ENCODE measurements at regions not wholly inside any gene's neighbourhood (a gene's known extent, or its start where the extent isn't known, plus 50 kb on each side); places are given as distances from the start of the nearest gene placed in this dataset.

DNA sequence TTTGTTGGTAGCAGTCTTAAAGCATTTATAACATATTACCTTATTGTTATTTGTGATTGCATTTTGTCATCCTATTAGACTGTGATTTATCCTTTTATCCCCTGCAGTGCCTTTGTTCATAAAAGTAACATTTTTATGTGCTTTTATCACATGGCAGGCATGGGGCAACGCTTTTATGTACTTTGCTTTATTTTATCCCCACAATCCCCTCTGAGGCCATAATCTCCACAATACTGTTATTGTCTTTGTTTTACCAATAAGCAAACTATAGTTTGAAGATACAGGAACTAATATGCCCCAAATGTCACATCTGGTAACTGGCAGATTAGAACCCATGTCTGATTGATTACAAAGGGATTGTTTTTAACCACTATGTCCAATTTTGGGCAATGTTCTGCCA is 613.5 kb downstream of the REEP3 start:
- DNase-seq (ENCODE audit: low read depth in 1 of 2, low spot score in 1 of 2): no peak

DNA sequence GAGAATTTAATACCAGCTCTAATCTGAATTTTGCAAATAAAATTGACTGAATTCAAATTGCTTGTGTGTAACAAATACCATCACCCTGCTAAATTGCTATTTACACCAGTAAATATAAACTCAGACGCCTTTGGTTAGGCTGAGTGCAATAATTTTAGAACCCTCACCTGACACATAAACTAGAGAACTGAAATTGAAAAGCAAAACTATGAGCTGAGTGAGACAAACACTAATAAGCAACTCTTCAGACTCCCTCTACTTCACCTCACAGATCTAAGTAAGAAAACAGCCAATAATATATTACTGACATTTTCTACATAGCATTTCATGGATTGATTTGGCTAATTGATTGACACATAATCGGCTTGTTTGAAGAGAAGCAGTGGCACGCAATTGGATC is 621.2 kb downstream of the REEP3 start:
- no peak for DNase-seq (ENCODE audit: low read depth in 1 of 2, low spot score in 1 of 2)
- TF ChIP-seq JUND (IDR thresholded peaks at IDR 0.05; ENCODE audit: low read depth): no peak
- in situ Hi-C loops (cut with HindIII; ENCODE audit: low pct_unique_long_range_greater_than_20kb, low sequenced_read_pairs): no loop called here

More for the DNA sequence above, 613.5 kb downstream of the REEP3 start:
- TF ChIP-seq JUND (IDR thresholded peaks at IDR 0.05; ENCODE audit: low read depth): no peak
- in situ Hi-C loops (cut with HindIII; ENCODE audit: low pct_unique_long_range_greater_than_20kb, low sequenced_read_pairs): no loop called here

DNA sequence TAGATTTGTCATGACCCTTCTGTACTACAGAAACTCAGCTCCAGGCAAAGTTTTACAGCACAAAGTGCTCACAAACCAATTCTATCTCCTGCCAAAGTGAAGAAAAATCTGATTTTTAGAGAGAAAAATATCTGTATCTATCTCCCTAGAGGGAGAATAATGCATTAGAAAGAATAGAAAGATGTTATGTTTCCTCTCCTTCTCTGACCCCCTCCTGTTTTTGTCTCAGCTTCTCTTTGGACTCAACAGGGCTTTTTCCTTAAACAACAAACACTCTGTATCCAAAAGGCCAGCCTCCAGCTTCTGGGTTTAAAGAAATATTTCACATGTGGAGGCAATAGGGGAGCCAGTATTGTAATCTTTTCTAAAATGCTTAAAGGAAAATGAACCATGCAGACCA is 627.4 kb downstream of the REEP3 start:
- in situ Hi-C loops (cut with HindIII; ENCODE audit: low pct_unique_long_range_greater_than_20kb, low sequenced_read_pairs): no loop called here
- TF ChIP-seq JUND (IDR thresholded peaks at IDR 0.05; ENCODE audit: low read depth): no peak
- no peak for DNase-seq (ENCODE audit: low read depth in 1 of 2, low spot score in 1 of 2)

DNA sequence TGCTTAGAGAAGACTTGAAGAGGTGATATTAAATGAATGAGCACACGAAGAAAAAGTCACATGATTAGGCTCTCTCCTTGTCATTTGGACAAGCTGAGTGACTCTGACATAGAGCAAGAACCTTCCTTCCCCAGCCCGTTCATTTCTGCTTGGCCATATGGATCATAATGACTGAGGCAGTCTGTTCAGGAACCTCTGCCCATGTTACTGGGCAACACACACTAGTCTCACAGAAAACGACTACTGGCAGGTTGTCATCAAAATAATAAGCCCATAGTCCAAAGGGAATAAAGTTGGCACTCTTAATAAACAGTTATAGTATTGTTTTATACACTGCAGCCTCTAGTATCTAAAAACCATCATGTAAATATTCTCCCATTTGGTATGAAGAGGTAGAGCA is 635.0 kb downstream of the REEP3 start:
- DNase-seq (ENCODE audit: low read depth in 1 of 2, low spot score in 1 of 2): no peak
- in situ Hi-C loops (cut with HindIII; ENCODE audit: low pct_unique_long_range_greater_than_20kb, low sequenced_read_pairs): no loop called here
- no peak for TF ChIP-seq JUND (IDR thresholded peaks at IDR 0.05; ENCODE audit: low read depth)

DNA sequence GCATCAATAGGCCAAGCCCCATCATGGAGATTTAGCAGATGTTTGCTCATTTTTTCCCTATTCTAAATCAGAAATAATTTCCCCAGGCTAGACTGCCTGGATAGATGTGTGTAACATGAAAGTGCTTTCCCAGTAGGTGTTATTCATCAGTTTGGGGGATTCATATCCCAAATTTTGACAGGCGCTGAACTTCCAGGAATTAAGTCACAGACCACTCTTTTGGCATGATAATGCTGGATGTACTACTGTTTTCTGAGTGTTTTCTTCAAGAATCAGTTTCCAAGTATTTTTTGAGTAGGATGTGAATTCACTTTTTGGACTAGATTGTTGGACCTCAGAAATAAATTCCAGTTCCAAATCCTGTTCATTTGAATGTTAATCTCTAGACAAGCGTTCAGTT is 637.4 kb downstream of the REEP3 start:
- no peak for DNase-seq (ENCODE audit: low read depth in 1 of 2, low spot score in 1 of 2)
- no peak for TF ChIP-seq JUND (IDR thresholded peaks at IDR 0.05; ENCODE audit: low read depth)
- in situ Hi-C loops (cut with HindIII; ENCODE audit: low pct_unique_long_range_greater_than_20kb, low sequenced_read_pairs): no loop called here

DNA sequence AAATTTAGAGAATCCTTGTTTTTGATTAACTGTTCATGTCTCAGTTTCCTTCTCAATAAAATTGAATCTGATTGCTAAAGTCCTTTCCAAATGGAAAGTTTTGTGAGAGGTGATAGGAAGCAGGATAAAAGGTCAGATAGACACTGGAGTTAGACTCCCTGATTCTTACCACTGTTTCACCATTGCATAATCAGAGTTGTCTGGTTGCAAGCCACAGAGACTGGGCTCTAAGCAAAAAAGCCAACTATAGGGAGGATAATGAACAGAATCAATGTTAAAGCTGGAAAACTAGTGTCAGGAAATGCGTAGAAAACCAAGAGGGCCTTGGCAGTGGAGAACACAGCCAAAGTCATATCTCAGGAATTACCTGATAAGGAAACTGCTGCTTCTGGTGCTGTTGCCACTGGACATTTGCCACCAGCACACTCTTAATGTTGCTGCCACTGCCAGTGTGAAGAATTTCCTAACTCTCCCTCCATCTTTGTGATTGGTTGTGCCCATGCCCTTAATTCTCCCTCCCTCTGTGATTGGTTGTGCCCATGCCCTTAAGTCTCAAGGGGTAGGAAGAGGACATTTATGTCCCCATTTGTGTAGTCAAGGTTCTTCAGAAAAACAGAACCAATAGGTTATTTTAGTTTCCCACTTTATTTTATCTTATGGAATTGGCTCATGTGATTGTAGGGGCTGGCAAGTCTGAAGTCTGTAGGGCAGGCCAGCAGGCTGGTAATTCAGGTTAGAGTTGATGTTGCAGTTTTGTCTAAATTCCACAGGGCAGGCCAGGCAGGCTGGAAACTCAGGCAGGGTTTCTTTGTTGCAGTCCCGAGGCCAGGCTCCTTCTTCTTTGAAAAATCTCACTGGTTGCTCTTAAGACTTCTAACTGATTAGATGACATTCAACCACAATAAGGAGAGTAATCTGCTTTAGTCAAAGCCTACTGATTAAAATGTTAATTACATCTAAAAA is 639.0 kb downstream of the REEP3 start:
- DNase-seq (ENCODE audit: low read depth in 1 of 2, low spot score in 1 of 2): peak in 1 of 2 experiments; percentile 75
- TF ChIP-seq JUND (IDR thresholded peaks at IDR 0.05; ENCODE audit: low read depth): no peak
- in situ Hi-C loops (cut with HindIII; ENCODE audit: low pct_unique_long_range_greater_than_20kb, low sequenced_read_pairs): no loop called here

DNA sequence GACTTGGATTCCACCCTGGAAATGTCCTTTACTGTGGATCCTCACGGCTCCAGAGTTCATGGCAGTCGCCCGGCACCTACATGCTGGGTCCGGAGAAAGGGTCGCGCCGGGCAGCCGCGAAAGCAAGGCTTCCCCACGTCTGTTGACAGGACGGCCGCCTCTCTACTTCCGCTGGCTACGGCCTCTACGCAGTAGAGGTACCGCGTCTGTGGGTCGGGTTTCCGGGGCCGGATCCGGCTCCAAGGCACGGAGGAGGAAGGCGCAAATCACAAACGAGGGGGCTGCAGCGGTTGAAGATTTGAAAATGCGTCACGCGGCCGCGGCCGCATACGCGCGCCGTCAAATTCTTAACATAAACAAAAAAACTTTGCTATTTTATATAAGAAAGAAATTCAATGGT is 649.6 kb downstream of the REEP3 start:
- in situ Hi-C loops (cut with HindIII; ENCODE audit: low pct_unique_long_range_greater_than_20kb, low sequenced_read_pairs): no loop called here
- no peak for TF ChIP-seq JUND (IDR thresholded peaks at IDR 0.05; ENCODE audit: low read depth)
- DNase-seq (ENCODE audit: low read depth in 1 of 2, low spot score in 1 of 2): no peak

DNA sequence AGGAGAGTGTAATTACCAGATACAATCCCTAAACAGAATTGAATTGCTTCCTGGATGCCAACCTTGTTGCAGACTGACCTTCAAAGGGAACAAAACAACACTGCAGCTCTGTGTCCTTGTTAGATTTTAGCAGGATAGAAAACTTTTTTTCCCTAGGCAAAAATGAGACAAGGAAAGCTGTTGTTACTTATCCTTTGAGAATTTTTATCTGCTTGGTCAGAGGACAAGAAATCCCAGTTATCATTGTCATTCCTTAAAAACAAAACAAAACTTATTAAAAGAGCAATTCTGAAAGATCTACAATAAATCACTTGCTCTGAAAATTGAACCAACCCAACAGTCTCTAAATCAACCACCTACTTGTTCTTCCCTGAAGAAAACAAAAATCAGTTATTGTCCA is 652.6 kb downstream of the REEP3 start:
- DNase-seq (ENCODE audit: low read depth in 1 of 2, low spot score in 1 of 2): peak in 1 of 2 experiments; percentile 40
- in situ Hi-C loops (cut with HindIII; ENCODE audit: low pct_unique_long_range_greater_than_20kb, low sequenced_read_pairs): no loop called here
- no peak for TF ChIP-seq JUND (IDR thresholded peaks at IDR 0.05; ENCODE audit: low read depth)

DNA sequence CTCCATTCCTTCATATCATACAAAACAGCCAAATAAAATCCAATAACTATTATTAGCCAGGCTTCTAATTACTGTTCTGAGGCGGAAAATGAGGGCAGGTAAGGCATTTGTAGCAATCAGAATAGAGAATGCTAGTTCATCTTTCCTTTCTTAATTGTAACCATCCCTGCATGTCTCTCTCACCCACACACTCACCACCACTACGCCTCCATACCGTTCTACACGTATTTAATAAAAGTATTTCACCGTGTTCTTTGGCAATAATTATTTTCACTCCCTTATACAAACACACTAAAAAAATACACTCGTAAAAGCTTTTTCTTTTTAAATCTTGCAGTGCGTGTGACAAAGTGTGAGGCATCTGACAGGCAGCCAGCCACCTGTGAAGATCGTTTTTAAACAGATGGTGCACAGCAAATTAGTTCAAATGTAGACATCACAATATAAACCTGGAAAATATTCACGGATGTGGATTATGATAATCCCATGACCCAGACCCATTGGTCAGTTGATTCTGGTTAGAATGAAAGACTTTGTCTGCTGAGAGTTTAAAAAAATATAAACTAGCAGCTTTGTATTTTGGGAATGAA is 653.6 kb downstream of the REEP3 start:
- in situ Hi-C loops (cut with HindIII; ENCODE audit: low pct_unique_long_range_greater_than_20kb, low sequenced_read_pairs): no loop called here
- DNase-seq (ENCODE audit: low read depth in 1 of 2, low spot score in 1 of 2): no peak
- no peak for TF ChIP-seq JUND (IDR thresholded peaks at IDR 0.05; ENCODE audit: low read depth)

DNA sequence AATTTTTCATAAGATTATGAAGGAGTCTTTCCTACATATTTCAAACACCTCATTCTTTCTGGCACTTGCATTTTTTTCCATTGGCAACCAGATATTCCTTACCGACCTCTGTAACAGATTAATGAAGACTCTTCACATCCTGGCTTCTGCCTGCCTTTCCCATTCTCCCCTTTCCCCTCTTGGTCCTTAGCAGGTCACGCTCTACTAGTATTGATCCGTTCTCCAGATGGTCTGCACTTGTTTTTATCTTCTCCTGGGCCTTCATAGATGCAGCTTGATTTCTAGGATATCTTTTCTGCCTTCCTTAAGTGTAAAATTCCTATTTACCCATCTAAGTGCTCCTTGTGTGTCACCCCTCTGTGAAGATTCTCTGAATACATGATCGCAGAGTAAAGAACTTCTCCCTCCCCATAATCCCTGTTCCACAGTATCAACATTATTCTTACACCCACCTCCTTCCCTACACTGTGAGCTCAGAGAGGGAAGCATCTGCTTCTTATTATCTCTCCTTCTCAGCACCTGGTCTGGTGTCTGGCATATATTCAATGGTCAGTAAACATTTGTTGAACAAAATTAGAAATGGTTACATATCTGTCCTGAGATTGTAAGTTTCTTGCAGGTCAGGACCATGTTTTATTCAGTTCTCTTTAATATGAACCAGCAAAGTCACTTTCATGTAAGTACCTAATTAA is 654.2 kb downstream of the REEP3 start:
- TF ChIP-seq JUND (IDR thresholded peaks at IDR 0.05; ENCODE audit: low read depth): no peak
- in situ Hi-C loops (cut with HindIII; ENCODE audit: low pct_unique_long_range_greater_than_20kb, low sequenced_read_pairs): no loop called here
- DNase-seq (ENCODE audit: low read depth in 1 of 2, low spot score in 1 of 2): no peak

DNA sequence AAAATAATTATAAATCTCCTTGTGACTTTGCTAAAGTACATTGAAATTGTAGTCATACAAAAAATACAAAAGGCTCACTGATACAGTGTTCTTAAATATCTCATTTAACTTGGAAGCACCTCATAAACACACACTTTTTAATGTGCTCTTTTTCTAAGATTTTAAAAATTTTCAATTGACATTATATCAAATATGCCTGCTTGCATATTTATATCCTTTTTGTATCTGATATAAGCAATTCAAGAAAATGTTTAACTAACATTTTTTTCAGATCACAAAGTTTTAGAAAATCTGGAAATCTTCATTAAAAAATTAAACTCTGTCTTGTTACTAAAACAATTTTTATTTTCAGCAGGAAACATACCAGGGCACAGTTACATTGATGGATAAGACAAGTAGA is 661.5 kb downstream of the REEP3 start:
- TF ChIP-seq JUND (IDR thresholded peaks at IDR 0.05; ENCODE audit: low read depth): no peak
- in situ Hi-C loops (cut with HindIII; ENCODE audit: low pct_unique_long_range_greater_than_20kb, low sequenced_read_pairs): no loop called here

DNA sequence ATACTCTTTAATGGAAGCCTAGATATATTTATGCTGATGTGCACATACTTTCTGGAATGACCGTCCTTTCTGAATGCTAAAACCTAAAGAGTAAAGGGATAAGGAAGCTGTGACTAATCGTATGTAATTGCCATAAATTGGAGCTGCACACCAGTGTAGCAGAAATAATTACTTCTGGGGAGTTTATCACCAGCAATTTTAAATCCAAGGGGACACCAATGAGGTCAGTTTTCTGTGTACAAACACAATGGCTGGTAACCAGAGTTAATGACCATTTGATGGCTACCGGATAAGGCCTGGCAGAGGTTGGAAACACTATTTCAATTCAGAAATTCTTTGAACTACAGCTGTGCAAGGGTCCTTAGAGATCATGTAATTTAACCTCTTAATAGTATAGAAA is 670.1 kb downstream of the REEP3 start:
- in situ Hi-C loops (cut with HindIII; ENCODE audit: low pct_unique_long_range_greater_than_20kb, low sequenced_read_pairs): no loop called here
- no peak for TF ChIP-seq JUND (IDR thresholded peaks at IDR 0.05; ENCODE audit: low read depth)
- DNase-seq (ENCODE audit: low read depth in 1 of 2, low spot score in 1 of 2): no peak

More for the DNA sequence above, 661.5 kb downstream of the REEP3 start:
- DNase-seq (ENCODE audit: low read depth in 1 of 2, low spot score in 1 of 2): no peak
